OCI-LY7 (cell line): ENCODE measurements at regions not wholly inside any gene's neighbourhood (a gene's known extent, or its start where the extent isn't known, plus 50 kb on each side); places are given as distances from the start of the nearest gene placed in this dataset.

ENCODE experiments used
- EZH2phosphoT487 ChIP-seq: fragments of 200-600 bp; sonication (generic); IDR thresholded peaks from 2 replicates; pipeline ENCODE4 v1.6.1; 2018; ENCODE audit warnings: low read depth, borderline replicate concordance, mild to moderate bottlenecking, mixed run types, antibody characterized with exemption, low read length, moderate library complexity, mixed read lengths
- TF ChIP-seq, protein P1 (sequence below): fragments of 200-600 bp; sonication (generic); conservative IDR thresholded peaks from 2 replicates; pipeline ENCODE4 v1.5.1; 2014; ENCODE audit warnings: mild to moderate bottlenecking, antibody characterized with exemption, low read length, moderate library complexity, mixed read lengths

DNA sequence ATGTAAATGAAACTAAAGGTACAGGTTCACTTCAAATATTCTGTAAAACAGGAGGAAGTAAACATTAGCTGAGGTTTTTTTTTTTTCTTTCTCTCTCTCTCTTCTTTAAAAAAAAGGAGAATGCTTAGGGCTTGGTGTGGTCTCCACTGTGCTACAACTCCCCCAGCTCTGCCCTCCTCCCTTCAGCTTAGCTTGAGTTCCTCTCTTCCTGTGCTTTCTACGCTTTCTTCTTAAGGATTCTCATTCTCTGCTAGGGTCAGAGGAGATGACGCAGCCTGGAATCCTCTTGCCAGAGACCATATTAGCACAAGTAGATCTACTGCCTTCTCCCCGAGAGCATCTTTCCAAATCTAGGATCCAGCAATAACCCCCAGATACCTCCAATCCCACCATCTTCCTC lies 69.1 kb upstream of the SNRK start:
- TF ChIP-seq, protein P1, sequence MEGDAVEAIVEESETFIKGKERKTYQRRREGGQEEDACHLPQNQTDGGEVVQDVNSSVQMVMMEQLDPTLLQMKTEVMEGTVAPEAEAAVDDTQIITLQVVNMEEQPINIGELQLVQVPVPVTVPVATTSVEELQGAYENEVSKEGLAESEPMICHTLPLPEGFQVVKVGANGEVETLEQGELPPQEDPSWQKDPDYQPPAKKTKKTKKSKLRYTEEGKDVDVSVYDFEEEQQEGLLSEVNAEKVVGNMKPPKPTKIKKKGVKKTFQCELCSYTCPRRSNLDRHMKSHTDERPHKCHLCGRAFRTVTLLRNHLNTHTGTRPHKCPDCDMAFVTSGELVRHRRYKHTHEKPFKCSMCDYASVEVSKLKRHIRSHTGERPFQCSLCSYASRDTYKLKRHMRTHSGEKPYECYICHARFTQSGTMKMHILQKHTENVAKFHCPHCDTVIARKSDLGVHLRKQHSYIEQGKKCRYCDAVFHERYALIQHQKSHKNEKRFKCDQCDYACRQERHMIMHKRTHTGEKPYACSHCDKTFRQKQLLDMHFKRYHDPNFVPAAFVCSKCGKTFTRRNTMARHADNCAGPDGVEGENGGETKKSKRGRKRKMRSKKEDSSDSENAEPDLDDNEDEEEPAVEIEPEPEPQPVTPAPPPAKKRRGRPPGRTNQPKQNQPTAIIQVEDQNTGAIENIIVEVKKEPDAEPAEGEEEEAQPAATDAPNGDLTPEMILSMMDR, result no peak
- no peak for TF ChIP-seq EZH2phosphoT487
